RCC 7860 (cell line): ENCODE measurements at regions not wholly inside any gene's neighbourhood (a gene's known extent, or its start where the extent isn't known, plus 50 kb on each side); places are given as distances from the start of the nearest gene placed in this dataset.
"Not testable (repeated sequence)": the region's sequence is repeated elsewhere in the genome, so short reads cannot be mapped to it uniquely, and the experiment has no call there.

Experiments
- DNase-seq: peaks from one replicate; pipeline ENCODE4 v3.0.0-alpha.2; 2015; ENCODE audit warnings: low spot score
- FAIRE-seq: peaks from 2 replicates; lab custom pipeline; 2012; peaks lifted over from hg19 to GRCh38; lab: Jason Lieb, UNC

- FAIRE-seq (no peak), DNase-seq (no peak)
Measured at GRCh38 chr1:70745199-70745598, 302.4 kb downstream of the PTGER3 start.

GRCh38 chr1:70746062-70746461 is 301.6 kb downstream of the PTGER3 start:
- DNase-seq, FAIRE-seq: not testable (repeated sequence)

GRCh38 chr1:70747123-70747522 is 300.5 kb downstream of the PTGER3 start:
- FAIRE-seq, DNase-seq: not testable (repeated sequence)

- DNase-seq, FAIRE-seq: not testable (repeated sequence)
Measured at GRCh38 chr1:70751676-70752287, 295.8 kb downstream of the PTGER3 start.

GRCh38 chr1:70754701-70755100 is 292.9 kb downstream of the PTGER3 start:
- FAIRE-seq, result no peak
- no peak for DNase-seq

GRCh38 chr1:70760154-70760553 is 287.5 kb downstream of the PTGER3 start:
- FAIRE-seq (no peak), DNase-seq (no peak)

- no peak for DNase-seq
- FAIRE-seq, result no peak
Measured at GRCh38 chr1:70762386-70762785, 285.2 kb downstream of the PTGER3 start.

- DNase-seq (no peak), FAIRE-seq (no peak)
Measured at GRCh38 chr1:70764747-70765146, 282.9 kb downstream of the PTGER3 start.

- DNase-seq, result no peak
Measured at GRCh38 chr1:70767377-70767776, 280.2 kb downstream of the PTGER3 start.

GRCh38 chr1:70768216-70768615 is 279.4 kb downstream of the PTGER3 start:
- FAIRE-seq (no peak), DNase-seq (no peak)

More at GRCh38 chr1:70767377-70767776, 280.2 kb downstream of the PTGER3 start:
- FAIRE-seq, result no peak

- no peak for FAIRE-seq
- DNase-seq, result no peak
Measured at GRCh38 chr1:70778056-70778762, 269.4 kb downstream of the PTGER3 start.

GRCh38 chr1:70778934-70779333 is 268.7 kb downstream of the PTGER3 start:
- DNase-seq, result no peak
- no peak for FAIRE-seq

- DNase-seq, result no peak
- no peak for FAIRE-seq
Measured at GRCh38 chr1:70779571-70779970, 268.0 kb downstream of the PTGER3 start.

GRCh38 chr1:70785287-70785686 is 262.3 kb downstream of the PTGER3 start:
- no peak for FAIRE-seq

GRCh38 chr1:70790232-70790923 is 257.2 kb downstream of the PTGER3 start:
- FAIRE-seq (no peak), DNase-seq (no peak)

More at GRCh38 chr1:70785287-70785686, 262.3 kb downstream of the PTGER3 start:
- no peak for DNase-seq

- FAIRE-seq, DNase-seq: not testable (repeated sequence)
Measured at GRCh38 chr1:70795064-70795463, 252.6 kb downstream of the PTGER3 start.

GRCh38 chr1:70796298-70796697 is 251.3 kb downstream of the PTGER3 start:
- FAIRE-seq, result not testable (repeated sequence)

GRCh38 chr1:70802625-70803024 is 245.0 kb downstream of the PTGER3 start:
- not testable (repeated sequence) for DNase-seq, FAIRE-seq

More at GRCh38 chr1:70796298-70796697, 251.3 kb downstream of the PTGER3 start:
- not testable (repeated sequence) for DNase-seq

- FAIRE-seq (no peak), DNase-seq (no peak)
Measured at GRCh38 chr1:70805641-70806040, 242.0 kb downstream of the PTGER3 start.

GRCh38 chr1:70807088-70807664 is 240.4 kb downstream of the PTGER3 start:
- FAIRE-seq, result no peak
- no peak for DNase-seq

- DNase-seq, result no peak
Measured at GRCh38 chr1:70809069-70809468, 238.5 kb downstream of the PTGER3 start.

More at GRCh38 chr1:70809069-70809468, 238.5 kb downstream of the PTGER3 start:
- no peak for FAIRE-seq
